Right lobe of liver (tissue), 4 donors: ENCODE measurements at regions not wholly inside any gene's neighbourhood (a gene's known extent, or its start where the extent isn't known, plus 50 kb on each side); places are given as distances from the start of the nearest gene placed in this dataset.

ENCODE experiments used
- POLR2A ChIP-seq: fragments of 450-650 bp; IDR thresholded peaks from one replicate; pipeline ENCODE4 v1.6.1; 2017; ENCODE audit warnings: antibody characterized with exemption, mild to moderate bottlenecking
- TF ChIP-seq, protein P1 (sequence below), 4 donors: fragments of 200-600 bp in 3 of 4; fragments of 450-650 bp in 1 of 4; IDR thresholded peaks; one replicate each; pipeline versions ENCODE4 v1.5.1 to v1.8.0; 2016 to 2022; ENCODE audit warnings: antibody characterized with exemption in 4 of 4, mild to moderate bottlenecking in 2 of 4
- donor health status: DM: no; HTN: no; CAD: no.
- donor health status: DM: no; HTN: no; CAD: no.
- donor health status: DM: no; HTN: yes; CAD: no.

- TF ChIP-seq, protein P1, sequence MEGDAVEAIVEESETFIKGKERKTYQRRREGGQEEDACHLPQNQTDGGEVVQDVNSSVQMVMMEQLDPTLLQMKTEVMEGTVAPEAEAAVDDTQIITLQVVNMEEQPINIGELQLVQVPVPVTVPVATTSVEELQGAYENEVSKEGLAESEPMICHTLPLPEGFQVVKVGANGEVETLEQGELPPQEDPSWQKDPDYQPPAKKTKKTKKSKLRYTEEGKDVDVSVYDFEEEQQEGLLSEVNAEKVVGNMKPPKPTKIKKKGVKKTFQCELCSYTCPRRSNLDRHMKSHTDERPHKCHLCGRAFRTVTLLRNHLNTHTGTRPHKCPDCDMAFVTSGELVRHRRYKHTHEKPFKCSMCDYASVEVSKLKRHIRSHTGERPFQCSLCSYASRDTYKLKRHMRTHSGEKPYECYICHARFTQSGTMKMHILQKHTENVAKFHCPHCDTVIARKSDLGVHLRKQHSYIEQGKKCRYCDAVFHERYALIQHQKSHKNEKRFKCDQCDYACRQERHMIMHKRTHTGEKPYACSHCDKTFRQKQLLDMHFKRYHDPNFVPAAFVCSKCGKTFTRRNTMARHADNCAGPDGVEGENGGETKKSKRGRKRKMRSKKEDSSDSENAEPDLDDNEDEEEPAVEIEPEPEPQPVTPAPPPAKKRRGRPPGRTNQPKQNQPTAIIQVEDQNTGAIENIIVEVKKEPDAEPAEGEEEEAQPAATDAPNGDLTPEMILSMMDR (IDR thresholded peaks at IDR 0.05): no peak
- TF ChIP-seq POLR2A: no peak
Measured at GRCh38 chr15:69972436-69972835, 125.3 kb downstream of the TLE3 start.
